GM21390 (cell line): ENCODE measurements at regions not wholly inside any gene's neighbourhood (a gene's known extent, or its start where the extent isn't known, plus 50 kb on each side); places are given as distances from the start of the nearest gene placed in this dataset.

Experiments
- ATAC-seq: cut with Tn5 transposase; IDR thresholded peaks from one replicate; pipeline ENCODE4 v1.9.1; 2021; ENCODE audit not compliant: unreplicated experiment

DNA sequence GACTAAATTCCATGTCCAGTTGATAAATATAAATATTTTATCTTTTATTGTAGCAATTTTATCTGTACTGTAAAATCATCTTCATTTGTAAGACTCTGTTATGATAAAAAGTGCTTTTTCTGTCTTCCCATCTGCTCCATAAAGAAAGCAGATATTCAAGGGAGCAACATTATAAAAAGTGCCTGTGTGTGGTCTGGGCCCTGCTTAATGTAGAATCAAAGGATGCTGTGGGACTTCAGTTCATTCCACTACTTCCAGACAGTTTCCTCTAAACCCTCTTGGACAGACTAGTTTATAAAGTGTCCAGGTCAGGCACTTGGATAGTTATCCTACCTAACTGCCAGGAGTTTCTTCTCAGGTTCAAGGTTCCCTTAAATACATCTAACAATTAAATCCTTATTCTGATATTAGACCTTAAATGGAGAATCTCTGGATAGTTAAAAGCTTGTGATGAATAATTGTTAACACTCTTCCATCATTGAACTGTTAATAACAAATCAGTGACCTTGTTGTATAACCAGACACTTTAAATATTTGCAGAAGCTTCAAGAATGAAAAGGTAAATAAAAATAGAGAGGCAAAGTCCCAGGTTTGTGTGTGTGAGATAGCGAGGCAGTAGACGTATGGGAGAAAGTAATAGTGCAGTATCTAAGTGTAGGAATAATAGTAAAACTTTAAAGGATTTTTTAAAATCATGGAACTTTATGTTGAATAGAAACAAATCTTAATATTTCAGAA is 237.5 kb upstream of the CTSO start:
- no peak for ATAC-seq

DNA sequence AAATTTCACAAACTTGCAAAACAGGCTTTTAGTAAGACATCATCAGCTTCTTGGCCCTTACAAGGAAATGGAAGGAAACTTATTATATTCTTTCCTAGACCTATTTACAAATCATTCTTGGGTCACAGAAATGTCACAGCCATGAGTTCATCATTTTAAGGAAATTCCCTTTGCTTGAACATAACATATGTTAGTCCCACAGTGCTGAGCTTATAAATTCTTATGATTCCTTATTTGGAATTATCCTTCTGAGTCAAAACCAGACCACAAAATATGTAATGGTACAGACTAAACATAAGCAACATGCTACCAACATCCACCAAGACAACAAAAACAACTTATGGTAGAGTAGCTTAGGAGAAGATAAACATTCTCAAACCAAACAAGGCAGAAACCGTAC is 236.9 kb upstream of the CTSO start:
- ATAC-seq = no peak

DNA sequence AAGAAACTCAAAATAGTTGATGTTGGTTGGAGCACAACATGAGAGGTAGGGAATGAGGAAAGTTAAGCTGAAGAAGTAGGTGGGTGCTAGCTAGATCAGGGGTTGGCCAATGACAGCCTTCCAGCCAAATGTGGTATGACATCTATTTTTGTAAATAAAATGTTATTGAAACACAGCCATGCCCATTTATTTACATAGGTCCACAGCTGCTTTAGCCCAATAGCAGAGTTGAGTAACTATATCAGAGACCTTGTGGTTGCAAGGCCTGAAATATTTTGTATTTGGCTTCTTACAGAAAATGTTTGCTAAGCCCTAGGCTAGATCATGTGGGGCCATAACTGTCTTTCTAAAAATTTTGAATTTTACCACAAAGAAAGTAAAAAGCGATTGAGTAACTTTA is 234.9 kb upstream of the CTSO start:
- no peak for ATAC-seq

DNA sequence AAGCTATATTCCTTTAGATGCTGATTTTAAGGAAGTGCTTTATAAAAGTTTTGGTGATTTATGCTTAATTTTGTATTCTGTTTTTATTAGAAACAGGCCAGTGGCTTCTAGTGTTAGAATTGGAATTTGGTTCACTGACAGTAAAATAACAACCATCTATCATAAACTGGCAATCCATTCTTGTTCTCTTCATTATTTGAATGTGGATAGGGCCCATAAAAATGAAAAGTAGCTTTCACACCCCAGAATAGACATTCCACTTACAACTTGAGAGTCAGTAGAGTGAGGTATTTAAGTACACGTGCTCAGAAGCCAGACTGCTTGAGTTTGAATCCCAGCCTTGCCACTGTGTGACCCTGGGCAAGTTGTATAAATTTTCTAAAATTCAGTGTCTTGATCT is 232.4 kb upstream of the CTSO start:
- ATAC-seq = no peak

DNA sequence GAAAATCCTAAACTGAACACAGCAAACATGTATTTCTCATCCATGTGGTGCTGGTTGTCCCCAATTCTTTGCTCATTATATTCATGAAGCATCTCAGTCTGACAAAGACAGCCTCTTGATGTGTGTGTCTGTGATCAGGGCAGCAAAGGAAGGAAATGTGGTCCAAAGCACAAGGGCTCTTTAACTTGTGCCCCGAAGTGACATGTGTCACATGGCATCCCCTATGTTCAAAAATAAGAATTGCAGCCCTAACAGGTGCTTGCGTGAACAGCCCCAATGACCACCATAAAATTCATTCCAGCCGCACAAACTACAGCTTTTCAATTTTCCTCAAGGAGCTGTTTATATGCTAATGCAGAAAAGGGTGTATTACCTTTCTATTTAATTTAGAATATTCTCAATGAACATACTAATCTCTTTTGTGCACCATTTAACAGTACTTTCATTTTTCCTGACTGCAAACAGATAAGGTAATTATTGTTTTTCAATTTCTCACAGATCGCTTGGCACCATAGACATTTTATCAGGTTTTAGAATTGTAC is 231.9 kb upstream of the CTSO start:
- ATAC-seq = no peak

DNA sequence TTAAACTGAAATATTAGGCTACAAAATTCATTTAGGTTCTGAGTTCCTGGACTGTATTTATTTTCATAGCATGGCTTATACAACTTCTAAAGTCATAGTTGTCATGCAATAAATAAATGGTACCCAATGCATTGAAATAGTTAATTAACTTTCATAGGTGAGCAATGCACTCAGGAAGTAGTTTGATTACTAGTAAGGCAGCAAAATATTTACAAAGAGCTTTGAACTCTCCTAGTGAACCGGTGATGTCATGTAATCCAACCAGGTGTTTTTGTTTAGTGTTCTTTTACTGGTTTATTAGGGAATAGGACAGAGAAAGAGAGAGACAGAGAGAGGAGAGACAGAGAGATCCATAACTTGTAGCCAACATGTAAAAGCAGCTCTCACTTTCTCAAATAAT is 228.6 kb upstream of the CTSO start:
- ATAC-seq = no peak

DNA sequence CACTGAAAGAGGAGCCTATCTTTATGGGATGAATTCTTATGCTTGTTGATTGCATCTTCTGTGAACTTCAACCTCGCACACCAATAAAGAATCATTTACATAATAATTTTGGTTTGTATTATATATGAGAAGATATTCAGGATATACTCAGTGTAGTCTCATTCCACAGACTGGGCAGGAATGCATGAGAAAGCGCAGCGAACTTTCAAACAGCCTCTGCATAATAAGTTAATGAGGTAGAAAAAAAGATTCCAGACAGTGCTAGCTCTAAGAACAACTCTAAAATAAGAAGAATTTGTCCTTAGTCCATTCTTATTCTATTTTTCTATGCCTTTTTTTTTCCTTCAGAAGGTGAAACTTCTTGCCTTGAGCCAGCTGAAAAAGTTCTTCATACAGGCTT is 224.3 kb upstream of the CTSO start:
- no peak for ATAC-seq

DNA sequence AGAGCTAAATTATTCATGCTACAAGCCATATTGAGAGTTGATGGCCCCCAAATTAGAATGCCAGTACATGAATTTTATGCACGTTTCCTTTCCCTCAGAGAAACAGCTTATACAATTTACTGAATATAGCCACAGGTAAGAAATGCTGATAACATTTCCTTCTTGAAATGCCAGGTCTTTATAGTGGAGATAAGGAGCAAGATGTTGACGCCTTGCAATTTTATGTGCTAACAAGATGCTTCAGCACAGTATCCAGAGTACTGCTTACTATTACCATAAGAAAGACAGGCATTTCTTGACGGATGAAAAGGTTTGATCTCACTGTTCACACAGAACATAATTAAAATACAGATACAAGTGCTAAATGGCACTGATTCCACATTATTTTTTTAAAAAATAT is 223.2 kb upstream of the CTSO start:
- ATAC-seq = no peak

DNA sequence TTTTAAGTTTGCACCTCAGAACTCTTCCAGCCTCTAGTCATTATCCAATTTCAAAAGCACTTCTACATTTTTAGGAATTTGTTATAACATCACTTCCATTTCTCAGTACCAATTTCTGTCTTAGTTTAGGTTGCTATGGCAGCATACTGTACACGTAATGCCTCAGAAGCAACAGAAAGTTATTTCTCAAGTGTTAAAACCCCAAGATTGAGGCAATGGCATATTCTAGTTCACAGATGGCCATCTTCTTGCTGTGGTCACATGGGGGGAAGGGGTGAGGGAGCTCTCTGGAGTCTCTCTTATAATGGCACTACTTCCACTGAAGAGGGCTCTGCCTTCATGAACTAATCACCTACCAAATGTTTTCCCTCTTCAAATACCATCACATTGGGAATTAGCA is 220.3 kb upstream of the CTSO start:
- no peak for ATAC-seq

DNA sequence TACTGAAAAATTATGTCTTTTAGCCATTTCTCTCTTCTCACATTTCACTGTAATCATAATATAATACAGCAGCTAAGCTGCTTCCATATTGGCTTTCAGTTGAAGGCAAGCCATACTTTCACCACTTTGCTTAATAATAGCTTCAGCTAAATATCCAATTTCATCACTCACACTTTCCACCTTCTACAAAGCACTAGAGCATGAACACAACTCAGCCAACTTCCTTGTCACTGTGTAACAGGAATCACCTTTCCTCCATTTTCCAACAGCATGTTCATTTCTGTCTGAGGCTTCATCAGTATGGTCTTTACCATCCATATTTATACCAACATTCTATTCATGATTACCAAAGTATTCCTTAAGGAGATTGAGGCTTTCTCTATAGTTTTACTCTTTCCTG is 219.8 kb upstream of the CTSO start:
- ATAC-seq = no peak

DNA sequence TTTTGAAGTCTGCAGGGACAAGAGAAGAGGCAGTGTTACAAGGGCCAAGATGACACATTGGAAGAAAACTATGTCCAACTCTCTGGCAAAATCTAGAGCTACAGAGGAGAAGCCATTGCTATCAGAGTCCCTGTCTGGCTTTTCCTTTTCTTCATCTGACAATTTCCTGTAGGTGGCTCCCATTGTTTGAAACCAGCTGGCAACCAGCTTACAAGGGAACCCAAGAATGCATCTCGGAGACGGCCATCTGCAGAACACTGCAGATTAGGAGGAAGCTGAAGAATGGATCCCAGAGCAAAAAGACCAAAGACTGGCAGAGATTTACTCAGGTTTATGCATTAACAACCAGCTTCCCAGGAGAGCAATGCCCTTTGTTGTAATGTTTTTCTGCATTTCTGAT is 216.2 kb upstream of the CTSO start:
- no peak for ATAC-seq

DNA sequence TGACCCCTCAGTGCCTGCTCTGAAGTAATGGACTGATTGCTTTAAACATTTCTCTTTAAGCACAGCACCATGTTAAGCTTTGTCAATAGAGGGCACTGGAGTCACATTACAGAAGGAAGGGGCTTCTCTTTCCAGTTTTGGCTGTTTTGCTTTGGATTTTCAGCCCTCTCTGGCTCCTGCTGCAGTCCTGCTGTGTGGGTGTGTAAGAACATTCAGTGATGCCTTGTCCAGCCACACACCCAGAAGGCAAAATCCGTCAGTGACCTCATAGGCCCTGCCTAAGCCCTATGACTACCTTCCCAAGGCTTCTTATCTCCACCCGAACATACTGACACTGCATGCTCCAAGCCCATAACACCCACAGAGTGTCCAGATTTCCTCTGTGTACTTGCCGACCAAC is 215.3 kb upstream of the CTSO start:
- peak; percentile 78 for ATAC-seq

DNA sequence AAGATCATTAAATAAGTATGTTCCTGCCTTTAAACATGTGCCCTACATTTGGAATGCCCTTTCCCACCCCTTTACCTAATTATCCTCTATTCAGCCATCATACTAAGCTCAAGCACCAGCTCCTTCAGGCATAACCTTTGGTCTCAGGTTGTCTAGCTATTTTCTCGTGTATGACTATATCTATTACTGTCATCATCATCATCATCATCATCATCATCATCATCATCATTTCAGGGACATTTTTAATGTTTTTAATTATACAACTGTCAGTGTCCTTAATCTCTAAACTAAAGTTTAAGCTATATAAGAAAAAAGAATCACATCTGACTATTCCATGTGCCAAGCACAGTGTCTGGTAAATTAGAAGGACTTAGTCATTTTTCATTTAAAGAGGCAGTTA is 214.6 kb upstream of the CTSO start:
- ATAC-seq = no peak

DNA sequence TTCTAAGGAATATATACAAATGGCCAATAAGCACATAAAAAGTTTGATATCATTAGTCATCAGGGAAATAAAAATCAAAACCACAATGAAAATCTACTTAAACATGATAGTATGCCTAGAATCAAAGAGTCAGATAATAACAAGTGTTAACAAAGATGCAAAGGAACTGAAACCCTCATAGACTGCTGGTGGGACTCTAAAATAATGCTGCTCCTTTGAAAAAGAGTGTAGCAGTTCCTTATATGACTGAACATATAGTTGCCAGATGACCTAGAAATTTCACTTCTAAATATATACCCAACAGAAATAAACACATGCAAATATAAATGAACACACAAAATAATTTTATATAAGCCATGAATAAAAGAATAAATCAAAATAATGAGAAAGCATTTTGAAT is 205.1 kb upstream of the CTSO start:
- ATAC-seq = peak; percentile 80

DNA sequence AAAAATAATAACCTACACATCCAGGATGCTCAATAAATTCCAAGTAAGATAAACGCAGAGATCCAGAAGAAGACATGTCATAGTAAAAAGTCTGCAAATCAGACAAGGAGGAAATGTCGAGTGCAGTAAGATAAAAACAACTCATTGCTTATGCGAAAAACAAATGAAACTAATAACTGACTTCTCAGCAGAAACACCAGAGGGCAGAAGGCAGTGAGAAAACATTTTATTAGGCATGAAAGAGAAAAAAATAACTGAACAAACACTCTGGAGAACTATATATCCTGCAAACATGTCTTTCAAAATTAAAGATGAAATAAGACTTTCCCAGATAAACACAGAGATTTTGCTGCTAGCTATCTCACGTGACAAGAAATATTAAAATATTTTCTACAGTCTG is 201.3 kb upstream of the CTSO start:
- no peak for ATAC-seq

DNA sequence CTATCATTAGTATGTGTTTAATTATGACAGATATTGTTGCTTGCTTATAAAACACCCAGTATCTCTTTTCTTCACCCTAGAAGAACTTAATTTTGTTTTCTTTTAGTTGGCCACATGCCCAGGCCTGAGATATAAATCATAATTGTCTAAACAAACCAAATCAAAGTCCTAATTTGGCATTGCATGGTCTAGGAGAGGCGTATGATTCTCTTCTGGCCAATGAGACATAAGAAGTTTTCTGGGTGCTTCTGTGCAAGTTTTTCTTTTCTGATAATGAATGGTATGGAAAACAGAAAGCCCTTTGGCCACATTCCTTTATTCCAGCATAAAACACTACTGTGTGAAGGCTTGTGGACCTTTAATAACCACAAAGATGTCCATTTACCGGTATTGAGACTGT is 192.9 kb upstream of the CTSO start:
- ATAC-seq = no peak

DNA sequence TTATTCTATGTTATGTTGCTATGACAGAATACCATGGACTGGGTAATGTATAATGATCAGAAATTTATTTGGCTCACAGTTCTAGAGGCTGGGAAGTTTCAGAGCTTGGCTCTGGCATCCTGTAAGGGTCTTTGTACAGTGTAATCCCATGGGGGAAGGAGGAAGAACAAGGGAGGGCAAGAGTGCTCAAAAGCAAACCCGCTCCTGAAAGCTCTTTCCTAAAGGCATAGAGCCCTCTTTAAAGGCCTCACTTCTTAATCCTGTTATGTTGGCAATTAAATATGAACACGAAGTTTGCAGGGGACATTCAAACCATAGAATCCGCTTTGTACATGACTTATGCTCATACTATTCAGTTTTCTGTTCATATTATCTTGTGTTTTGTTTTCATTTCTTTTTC is 191.3 kb upstream of the CTSO start:
- ATAC-seq = no peak

DNA sequence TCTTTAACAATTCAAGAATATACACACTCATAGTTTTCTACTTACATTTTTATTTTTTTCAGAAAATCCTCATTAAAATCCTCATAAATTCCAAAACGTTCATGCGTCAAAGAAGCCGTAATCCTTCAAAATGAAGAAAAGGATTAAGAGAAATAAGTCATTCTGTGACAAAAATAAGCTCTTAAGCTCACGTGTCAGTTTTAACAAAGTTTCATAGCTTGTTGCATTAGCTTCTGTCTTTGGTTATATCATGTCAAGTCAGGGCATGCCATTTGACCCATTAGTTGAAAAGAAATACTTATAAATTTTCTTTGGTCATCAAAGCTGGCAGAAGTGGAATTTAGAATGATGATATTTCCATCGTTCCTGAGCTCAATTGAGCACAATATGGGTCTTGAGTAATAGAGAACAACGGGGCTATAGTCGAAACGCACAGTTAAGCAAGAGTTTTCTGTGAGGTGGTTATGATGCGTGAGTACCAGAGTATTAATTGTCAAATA is 185.2 kb upstream of the CTSO start:
- ATAC-seq = no peak

DNA sequence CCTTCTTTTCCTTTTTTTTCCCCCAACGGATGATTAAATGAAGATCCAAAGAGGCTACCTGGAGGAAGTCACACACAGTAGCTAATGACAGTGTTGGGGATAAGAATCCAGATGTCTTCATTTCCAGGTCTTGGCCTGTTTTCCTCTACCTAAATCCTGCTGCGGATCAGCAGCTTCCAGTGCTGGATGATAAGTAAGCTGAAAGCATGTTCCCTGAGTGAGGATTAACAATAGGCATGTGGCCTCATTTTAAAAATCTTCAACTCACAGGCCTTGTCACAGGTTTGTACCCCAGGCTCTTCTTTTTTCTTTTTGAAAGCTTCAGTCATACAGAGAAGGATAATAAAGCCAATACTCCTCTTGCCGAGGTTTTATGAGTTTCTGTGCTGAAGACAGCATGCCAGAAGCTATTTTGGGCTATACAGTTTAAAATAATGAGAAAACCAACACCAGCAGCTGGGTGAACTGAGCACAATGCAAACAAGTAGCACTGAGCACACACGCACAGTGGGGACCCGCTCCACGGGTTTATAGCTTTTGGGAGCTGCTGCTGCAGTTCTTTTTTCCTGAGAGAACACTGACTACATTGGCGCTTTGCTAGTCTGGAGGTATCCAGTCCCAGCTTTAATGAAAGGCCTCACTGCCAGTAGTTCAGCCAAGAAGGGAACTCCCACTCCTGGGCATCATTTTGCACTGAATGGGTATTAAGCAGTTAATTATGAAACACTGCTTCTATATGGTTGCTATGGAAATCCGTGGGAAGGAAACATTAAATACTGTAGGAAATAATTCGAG is 184.2 kb upstream of the CTSO start:
- ATAC-seq = no peak

DNA sequence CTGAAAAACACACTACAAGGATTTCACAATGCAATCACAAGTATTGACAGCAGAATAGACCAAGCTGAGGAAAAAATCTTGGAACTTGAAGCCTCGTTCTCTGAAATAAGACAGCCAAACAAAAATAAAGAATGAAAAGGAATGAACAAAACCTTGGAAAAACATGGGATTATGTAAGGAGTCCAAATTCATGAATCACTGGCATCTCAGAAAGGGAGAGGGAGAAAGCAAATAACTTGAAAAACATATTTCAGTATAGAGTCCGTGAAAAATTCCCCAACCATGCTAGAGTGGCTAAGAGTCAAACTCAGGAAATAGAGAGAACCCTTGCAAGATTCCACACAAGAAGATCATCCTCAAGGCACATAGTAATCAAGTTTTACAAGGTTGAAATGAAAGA is 178.5 kb upstream of the CTSO start:
- no peak for ATAC-seq

DNA sequence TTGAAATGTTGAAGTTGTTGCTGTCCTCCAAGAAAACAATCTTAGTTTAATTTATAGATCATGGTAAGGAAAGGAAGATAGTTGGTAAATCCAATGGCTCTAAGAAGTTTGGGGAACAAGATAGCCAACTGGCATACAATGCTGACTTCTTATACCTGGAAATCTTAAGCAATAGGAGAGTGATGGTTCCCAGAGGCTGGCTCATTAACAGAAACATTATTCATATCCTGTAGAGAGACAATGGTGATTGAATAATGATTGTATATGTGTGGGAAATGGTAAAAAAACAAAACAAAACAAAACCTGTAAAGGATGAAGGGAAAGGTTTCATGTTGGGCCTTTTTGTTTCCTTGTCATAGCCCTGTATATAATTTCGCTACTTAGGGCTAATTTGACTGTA is 174.9 kb upstream of the CTSO start:
- ATAC-seq = no peak

DNA sequence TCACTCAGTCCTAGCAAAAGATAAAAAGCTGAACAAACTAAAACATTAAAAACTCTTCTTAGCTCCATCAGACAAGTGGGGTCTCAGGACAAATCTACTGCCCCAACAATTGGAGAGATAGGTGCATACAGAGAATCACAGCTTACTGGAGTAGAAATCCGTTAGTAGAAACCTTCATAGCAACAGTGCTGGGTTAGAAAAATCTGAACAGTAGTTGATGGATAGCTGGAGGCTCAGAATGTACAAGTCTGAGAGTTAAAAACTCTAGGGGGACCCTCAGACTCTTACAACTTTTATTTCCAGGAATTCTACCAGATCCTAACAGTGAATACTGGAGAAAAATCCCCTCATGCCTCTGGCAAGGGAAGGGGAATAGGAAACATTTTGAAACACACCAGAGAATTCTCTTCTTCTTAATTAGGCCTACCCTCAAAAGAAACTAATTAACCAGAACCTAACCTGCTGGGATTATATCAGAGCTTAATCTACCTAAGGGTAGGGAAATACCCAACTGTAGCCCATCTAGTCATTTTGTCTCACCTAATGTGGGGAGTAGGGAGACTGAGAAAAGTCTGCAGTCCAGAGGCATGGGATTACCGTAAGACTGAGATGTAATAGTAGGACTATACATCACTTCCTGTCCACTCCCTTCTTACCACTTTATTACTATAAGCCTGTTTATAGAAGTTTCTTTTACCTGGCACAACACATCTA is 165.0 kb upstream of the CTSO start:
- ATAC-seq = no peak
